Amniotic stem cell (primary cell): ENCODE measurements at regions not wholly inside any gene's neighbourhood (a gene's known extent, or its start where the extent isn't known, plus 50 kb on each side); places are given as distances from the start of the nearest gene placed in this dataset.

ENCODE experiments used
- DNase-seq: peaks from one replicate; lab custom pipeline; 2025; lab: John Stamatoyannopoulos, UW

DNA sequence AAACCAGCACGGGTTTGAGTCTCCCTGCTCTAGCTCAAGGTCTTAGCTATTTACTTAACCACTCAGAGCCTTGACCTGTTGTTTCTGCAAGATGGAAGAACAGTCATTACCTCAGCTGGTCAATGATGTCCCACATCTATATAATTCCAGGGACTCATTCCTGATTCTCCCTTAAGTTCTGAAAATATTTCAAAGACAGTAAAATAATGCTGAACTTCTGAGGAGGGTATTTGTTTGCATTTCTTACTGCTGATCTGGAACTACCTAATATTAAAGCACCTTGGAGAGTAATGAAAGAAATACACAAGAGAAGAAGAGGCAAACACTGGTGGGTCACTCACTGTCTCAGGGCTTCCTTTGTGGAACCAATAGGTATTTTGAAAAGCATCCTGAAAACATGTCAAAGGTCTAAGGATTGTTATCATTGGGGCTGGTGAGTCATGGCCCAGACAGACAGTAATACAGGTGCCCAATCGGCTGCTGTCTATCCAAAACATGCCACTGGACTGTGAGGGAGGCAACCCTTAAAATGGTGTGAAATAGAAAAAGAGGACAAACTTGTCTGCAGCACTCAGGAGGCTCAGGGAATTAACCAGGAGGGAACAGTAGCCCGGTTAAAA lies 88.7 kb upstream of the EGLN3 start:
- no peak for DNase-seq

DNA sequence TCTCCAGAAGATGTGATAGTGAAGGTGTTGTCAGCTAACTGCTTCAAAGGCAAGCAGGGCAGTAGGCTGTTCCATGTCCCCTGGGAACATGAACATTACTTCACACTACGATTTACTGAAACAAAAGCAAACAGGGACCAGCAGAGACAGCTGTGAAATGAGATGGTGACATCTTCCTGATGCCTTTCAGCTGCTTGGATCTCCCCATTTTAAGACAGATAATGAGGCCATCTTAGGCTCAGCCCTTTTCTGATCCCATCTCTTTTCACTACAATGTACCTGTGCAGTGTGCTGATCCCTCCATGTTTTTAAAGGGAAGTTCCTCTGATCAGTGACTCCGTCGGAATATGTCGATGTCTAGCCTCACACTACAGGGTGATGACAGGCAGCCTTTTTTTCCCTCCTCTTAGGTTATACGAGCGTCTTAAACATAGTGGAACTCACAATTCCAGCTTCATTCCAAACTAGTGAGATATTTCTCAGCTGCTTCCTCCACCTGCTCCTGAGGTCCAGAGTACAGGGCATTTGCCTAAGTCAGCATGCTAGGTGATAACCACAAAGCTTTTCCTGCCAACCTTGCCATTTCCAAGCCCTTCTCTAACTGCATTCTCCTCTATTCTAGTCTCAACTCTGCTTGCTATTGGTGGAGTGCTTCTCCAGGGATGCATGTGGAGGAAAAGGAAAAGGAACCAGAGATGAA lies 87.6 kb upstream of the EGLN3 start:
- DNase-seq: no peak

GRCh38 chr14:34036319-34036766 lies 85.5 kb upstream of the EGLN3 start:
- no peak for DNase-seq

- DNase-seq: no peak
These were observed 85.0 kb upstream of the EGLN3 start for GRCh38 chr14:34035934-34036250.

DNA sequence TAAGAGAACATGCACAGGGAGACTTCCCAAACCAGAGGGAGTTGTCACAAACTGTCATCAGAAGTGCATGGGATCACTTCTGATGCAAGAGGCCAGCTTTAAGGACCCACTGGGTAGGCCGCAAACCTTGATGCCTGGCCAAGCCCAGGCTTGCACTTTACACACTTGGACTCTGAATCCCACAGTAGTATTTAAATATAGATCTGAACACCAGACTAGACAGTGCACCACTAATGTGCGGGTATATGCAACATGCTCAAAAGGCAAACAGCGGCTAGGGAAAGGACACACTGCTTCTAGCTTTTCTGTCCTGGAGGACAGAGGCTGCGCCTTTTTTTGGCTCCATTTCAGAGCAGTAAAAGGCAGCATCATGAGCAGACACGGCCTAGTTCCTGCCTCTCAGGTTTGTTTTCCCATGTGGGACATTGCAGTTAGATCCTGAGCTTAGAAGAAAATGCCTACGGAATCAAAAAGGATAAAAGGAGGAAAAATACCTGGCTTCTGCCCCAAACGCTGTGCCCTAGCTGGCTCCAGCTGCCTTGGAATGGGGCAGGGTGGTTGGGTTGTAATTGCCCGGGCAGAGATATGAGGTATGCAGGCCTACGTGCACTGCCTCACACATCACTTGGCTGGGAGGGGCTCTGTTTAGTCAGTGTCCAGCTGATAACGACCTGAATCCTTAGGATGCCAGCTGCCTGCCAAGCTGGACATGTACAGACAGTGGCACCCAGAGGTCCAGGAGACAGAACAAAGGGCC lies 84.5 kb upstream of the EGLN3 start:
- DNase-seq: no peak

DNA sequence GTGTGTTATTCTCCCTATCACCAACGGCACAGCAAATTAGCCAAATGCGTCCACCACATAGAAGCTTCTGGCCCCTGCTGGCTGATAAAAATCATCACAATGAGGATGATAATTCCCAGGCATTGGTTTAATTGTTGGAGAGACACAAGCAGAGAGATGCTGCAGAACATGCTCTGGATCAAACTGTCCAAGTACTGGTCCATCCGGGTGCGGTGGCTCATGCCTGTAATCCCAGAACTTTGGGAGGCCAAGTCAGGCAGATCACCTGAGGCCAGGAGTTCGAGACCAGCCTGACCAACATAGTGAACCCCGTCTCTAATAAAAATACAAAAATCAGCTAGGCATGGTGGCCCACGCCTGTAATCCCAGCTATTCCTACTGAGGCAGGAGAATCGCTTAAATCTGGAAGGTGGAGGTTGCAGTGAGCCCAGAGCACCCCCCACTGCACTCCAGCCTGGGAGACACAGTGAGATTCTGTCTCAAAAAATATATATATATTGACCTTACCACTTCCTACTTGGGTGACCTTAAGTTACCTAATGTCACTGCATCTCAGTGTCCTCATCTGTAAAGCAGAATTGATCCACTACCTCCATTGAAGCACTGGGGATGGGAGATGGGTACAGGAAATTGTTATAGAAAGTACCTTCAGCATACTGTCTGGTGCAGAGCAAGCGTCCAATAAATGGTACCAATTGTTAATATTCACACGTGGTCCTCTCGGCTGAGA lies 83.7 kb upstream of the EGLN3 start:
- DNase-seq: no peak

GRCh38 chr14:34032720-34033119 lies 81.8 kb upstream of the EGLN3 start:
- no peak for DNase-seq

- no peak for DNase-seq
These were observed 80.0 kb upstream of the EGLN3 start for GRCh38 chr14:34030864-34031263.

DNA sequence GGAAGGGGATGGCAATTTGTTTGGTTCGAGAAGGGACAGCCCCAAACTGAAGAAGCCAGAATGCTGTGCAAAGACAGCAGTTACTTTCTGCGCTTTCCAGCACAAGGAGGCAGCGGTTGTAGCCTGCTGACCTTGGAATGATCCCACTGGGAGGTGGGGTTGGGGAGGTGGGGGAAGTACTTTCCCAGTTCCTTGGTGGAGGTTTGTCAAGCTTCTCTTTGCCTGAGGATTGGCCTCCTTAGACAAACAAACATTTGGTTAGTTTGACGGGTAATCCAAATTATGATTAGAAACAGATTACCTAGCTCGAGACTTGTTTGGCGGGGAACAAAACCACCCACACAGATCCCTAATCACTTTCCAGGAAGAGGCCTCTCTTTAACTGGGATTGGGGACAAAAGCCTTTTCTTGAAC lies 79.1 kb upstream of the EGLN3 start:
- no peak for DNase-seq

GRCh38 chr14:34027990-34028495 lies 77.2 kb upstream of the EGLN3 start:
- DNase-seq: no peak

- no peak for DNase-seq
These were observed 76.5 kb upstream of the EGLN3 start for GRCh38 chr14:34027130-34027989.

DNA sequence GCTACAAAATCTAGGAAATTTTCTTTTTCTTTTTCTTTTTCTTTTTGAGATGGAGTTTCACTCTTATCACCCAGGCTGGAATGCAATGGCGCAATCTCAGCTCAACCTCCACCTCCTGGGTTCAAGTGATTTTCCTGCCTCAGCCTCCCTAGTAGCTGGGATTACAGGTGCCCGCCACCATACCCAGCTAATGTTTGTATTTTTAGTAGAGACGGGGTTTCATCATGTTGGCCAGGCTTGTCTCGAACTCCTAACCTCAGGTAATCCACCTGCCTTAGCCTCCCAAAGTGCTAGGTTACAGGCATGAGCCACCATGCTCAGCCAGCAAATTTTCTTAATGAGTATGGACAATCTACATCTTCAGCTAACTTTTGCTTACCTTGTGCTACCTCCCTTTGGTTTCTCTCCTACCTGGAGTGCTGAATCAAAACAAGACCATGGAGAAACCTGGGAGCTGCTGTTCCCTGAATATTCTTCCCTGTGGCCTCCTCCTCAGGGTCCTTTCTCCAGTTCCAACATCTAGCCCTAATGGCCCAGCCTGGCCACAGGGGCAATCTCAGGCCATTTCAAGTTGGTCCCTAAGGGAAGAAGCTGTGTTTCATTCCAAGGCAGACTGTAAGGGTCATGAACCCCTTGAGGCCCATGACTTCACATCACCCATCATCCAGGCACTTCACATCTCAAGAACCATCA lies 74.6 kb upstream of the EGLN3 start:
- DNase-seq: no peak

DNA sequence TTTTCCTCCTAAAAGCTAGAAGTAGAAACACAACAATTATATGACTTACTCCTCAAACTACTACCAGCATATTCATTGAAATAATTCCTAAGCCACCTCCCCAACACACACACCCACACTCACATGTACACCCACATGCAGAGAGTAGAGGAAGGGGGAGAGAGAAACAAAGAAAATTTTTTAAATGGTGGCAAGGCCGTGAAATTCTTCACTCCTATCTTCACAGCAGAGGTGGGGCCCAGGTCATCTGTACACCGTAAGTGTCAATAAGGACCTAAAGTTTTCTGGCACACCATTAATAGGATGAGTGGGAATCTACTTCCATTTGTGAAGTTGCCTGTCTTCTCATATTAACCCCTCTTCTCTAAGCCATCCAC lies 73.9 kb upstream of the EGLN3 start:
- DNase-seq: no peak

- no peak for DNase-seq
These were observed 73.2 kb upstream of the EGLN3 start for GRCh38 chr14:34023824-34024767.

DNA sequence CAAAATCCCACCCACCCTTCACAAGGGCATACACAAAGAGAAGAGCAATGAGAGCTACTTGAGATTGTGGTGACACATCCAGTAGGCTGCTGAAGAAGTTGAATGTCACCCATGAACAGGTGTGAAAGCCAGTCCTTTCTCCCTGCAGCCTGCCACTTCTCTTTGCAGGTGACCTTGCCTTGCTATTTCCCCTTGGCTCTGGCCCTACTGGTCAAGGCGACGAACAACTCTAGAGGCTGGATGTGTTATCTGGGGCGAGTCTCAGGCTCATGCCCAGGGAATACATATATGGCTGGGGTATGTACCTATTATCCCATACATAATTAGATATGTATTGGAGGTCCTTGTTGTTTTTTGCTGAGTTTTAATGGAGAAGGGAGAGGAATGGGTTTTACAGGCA lies 70.2 kb upstream of the EGLN3 start:
- DNase-seq: no peak

DNA sequence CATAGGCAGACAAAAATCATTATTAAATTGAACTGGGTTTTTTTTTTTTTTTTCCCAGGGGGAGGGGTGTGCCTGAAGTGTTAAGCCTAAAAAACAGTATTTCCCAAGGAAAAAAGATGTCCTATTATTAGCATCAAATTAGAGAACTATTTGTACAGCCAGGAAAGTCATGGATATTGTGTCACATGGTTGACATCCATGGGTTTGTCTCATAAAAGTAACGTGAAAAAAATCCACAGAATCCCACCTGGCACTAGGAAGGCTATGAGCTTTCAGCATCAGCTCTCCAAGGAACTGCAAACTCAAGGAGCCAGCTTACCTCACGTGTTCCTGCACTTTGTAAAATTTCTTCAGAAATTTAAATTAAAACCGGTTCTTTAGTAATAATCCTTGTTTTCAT lies 69.1 kb upstream of the EGLN3 start:
- no peak for DNase-seq

DNA sequence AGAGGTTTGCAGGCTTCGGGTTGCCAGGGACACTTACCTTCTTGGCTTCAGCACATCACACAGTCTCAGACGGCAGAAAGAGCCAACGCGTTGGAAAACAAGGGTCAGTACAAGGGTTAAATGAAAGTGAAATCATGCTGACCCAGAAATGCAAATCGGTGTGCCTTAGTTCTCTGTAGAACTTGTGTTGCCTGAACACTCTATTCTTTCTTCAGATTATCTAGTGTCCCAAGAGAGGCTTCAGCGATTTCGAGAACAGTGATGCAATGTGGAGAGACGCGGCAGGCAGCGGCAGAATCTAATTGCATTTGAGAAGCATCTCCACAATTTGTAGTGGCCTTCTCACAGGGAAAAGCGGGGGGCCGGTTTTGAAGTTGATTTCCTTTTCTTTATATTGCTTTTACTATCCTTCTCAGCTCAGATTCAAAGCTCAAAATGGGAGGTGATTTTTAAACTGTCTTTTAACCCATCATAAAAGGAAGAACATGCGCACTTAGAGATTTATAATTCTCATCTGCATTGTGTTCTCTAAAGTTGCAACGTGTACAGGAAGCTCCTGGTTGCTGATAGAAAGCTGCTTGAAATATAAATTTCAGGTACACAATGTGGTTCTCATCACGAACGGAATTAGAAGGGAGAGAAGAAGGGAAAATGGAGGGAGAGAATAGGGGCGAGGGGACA lies 67.8 kb upstream of the EGLN3 start:
- no peak for DNase-seq

- DNase-seq: no peak
These were observed 67.3 kb upstream of the EGLN3 start for GRCh38 chr14:34018125-34018524.

DNA sequence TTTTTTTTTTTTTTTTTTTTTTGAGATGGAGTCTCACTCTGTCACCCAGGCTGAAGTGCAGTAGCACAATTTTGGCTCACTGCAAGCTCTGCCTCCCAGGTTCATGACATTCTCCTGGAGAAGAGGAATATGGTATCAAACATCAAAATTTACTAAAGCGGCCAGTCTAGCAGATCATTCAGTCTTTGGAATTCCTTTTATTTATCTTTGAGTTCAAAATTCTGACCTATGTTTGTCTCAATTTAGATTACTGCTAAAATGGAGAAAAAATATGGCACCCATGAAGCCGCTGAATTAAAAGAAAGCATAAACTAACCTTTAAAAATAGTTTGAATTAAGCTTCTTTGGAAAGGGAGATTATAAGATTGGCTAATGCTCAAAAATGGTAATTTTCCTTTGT lies 64.5 kb upstream of the EGLN3 start:
- DNase-seq: no peak
